NB4 (cell line): ENCODE measurements at regions not wholly inside any gene's neighbourhood (a gene's known extent, or its start where the extent isn't known, plus 50 kb on each side); places are given as distances from the start of the nearest gene placed in this dataset.

ENCODE experiments used
- POLR2A ChIP-seq: IDR thresholded peaks from 2 replicates; pipeline ENCODE4 v1.6.1; 2011; ENCODE audit warnings: mild to moderate bottlenecking; ENCODE audit not compliant: insufficient read length; ENCODE audit errors: extremely low read depth
- TF ChIP-seq, protein P1 (sequence below): IDR thresholded peaks from one replicate; pipeline ENCODE4 v1.5.1; 2012; ENCODE audit warnings: low read depth, low read length
- TF ChIP-seq, protein P2 (sequence below): IDR thresholded peaks from 2 replicates; pipeline ENCODE4 v1.6.1; 2011; ENCODE audit warnings: low read depth, low read length

DNA sequence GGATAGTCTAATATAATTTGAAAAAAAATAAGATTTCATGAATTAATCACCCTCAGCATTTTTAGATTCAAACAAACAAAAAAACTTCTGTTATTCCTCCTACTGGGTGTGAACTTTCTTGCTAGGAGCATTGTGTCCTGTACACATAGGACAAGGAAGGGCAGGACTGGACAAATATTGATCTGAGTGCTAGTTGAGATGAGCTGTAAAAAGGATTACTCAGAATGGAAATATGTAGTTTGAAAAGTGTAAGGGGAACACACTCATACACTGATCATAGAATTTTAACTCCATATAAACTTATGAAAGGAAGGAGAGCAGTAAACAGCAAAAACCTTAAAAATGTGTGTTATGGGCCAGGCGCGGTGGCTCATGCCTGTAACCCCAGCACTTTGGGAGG lies 156.5 kb upstream of the ZNF648 start:
- TF ChIP-seq, protein P1, sequence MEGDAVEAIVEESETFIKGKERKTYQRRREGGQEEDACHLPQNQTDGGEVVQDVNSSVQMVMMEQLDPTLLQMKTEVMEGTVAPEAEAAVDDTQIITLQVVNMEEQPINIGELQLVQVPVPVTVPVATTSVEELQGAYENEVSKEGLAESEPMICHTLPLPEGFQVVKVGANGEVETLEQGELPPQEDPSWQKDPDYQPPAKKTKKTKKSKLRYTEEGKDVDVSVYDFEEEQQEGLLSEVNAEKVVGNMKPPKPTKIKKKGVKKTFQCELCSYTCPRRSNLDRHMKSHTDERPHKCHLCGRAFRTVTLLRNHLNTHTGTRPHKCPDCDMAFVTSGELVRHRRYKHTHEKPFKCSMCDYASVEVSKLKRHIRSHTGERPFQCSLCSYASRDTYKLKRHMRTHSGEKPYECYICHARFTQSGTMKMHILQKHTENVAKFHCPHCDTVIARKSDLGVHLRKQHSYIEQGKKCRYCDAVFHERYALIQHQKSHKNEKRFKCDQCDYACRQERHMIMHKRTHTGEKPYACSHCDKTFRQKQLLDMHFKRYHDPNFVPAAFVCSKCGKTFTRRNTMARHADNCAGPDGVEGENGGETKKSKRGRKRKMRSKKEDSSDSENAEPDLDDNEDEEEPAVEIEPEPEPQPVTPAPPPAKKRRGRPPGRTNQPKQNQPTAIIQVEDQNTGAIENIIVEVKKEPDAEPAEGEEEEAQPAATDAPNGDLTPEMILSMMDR: no peak
- TF ChIP-seq, protein P2, sequence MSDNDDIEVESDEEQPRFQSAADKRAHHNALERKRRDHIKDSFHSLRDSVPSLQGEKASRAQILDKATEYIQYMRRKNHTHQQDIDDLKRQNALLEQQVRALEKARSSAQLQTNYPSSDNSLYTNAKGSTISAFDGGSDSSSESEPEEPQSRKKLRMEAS: no peak
- TF ChIP-seq POLR2A: no peak
